GM18498 (cell line): ENCODE measurements at regions not wholly inside any gene's neighbourhood (a gene's known extent, or its start where the extent isn't known, plus 50 kb on each side); places are given as distances from the start of the nearest gene placed in this dataset.

ENCODE experiments used
- ATAC-seq: cut with Tn5 transposase; IDR thresholded peaks from one replicate; pipeline ENCODE4 v1.9.1; 2021; ENCODE audit warnings: mild to moderate bottlenecking, moderate library complexity; ENCODE audit not compliant: unreplicated experiment

DNA sequence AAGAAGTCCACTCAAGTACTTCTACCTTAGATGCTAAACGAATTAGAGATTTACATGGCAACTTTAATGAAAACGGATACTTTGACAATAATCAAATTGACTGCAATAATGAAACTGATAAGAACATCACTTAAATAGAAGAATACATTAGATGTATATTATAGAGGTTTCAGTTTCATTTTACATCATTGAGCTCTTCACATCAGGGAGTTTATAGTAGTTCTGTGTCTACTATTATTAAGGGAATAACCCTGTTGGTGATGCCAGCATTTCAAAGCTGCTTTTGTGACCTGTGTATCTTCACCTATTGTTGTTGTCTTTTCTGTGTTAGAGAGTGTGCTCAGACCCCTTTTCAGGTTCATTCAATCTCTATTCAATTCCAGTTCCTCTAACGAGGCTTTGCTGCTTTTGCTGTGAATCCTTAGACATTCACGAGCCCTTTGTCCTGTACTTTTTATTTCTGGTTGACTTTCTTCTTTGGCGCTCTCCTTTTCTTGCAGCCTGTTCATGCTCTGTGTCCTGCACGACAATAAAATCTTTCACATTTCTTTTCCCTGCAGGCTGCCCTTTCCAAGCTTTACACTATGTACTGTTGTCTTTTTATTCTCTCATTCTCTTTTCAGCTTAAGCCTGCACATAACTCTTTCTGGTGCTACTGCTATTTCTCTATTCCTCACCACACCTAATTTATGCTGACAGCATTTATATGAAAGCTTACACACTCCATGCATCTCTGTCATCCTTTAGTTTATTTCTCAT lies 232.1 kb downstream of the CPE start:
- no peak for ATAC-seq

DNA sequence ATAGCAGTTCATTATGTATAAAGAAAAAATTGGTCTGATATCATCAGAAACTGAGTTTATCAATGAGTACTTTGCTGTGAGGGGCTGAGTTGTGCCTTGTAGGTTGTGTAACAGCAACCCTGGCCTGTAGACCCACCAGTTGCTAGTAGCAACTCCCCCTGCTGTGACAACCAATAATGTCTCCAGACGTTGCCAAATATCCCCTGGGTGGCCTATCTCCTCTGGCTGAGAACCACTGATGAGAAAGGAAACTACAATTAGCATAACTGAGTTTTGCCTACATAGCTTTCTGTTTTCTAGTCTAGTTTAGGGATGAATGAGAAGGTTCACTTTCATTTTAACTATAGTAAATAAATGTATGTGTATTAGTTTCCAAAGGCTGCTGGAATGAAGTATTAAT lies 234.1 kb downstream of the CPE start:
- peak; percentile 95 for ATAC-seq

DNA sequence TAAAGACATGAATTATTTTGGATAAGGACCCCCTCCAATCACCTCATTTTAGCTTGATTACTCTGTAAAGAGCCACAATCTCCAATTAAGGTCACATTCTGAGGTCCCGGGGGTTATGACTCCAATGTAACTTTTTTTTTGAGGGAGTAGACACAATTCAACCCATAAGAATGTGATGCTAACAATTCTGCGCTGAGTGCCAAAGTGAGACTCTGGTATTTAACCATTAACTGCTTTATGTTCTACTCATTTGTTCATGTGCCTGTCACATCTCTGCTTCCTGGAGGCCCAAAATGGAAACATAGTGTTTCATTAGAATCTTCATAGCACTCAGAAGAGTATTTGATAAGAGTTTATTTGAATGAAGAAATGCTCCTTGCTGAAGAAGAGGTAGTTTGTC lies 234.8 kb downstream of the CPE start:
- ATAC-seq = no peak

DNA sequence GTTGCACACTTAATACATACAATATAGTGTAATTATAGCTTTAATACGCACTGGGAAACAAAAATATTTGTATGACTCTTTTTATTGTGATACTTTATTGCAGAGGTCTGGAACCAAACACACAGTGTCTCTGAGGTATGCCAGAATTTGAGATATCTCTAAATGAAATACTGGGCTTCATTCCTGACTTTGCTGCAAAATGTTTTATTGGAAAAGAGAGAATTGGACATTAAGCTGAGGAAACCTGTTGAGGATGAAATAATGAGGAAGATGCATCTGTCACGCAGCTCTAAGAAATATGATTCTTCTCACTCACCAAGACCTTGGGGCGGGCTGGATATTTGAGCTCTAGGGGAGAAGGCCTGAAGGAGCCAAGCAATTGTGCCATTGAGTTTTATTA lies 242.1 kb downstream of the CPE start:
- ATAC-seq = no peak

DNA sequence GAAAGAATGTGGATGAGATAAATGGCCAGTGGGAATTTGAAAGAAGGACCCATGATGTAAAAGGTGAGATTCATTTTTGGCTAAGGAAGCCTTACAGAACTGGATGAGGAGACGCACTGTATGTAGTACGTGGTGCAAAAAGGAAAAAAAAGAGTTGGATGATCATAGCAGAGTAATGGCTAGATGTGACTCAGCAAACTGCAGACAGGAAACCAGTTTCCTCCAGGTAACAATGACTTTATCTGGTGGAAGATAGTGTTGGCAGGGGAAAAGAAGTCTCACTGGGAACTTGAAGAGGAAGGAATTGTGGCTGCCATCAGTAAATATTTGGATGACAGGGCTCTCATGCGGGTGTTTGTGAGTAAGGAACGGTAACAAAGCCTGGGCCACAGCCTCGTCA lies 243.2 kb downstream of the CPE start:
- ATAC-seq = no peak

DNA sequence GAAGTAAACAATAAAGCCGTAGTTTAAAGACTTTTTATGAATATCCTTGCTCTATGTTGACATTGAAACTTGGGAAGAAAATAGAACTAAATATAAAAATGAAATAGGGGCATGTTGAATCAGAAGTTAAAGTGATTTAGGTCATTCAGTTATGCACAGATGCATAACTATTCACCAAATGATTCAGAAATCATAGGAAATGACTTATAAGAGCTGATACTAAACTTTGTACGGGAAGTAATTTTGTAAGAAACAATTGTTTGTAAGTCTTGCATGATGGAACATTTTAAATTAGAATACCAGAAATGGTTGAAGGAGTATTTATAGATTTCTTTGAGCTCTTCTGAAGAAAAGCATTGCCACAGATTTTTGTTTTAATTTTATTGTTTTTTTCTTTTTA lies 246.5 kb downstream of the CPE start:
- no peak for ATAC-seq

DNA sequence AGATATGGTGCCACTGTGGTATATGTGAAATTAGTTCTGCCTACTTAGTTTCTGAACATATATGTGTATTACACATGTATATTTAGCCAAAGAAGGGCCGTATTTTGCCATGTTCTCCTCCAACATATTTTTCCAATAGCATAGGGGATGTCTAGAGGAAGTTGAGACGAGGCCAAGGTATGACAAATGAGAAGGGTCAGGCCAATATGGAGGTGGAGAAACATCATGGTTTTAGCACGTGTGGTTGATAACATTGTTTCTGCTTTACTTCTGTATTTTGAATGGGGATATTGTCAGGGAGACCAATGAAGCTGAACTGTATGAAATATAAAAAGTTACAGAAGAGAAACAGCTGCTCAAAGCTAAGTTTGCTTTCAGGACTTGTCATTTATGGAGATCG lies 246.7 kb upstream of the TLL1 start:
- no peak for ATAC-seq

DNA sequence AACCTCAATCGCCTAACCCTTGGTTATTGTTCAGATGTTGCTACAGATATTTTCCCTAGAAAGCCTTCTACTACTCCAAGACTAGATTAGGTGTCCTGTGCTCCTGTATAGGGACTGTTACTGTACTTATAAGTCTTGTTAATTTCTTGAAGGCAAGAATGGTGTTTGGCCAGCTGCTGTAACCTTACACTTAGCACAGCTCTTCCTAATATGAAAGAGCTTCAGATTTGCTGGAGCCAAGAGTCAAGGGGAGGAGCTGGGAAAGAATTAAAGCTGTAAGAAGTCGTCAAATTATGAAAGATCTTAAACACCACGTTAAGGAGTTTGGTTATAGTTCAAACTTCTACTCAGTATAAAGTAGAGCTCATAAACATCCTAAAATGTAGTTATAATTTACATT lies 245.9 kb upstream of the TLL1 start:
- ATAC-seq = no peak

DNA sequence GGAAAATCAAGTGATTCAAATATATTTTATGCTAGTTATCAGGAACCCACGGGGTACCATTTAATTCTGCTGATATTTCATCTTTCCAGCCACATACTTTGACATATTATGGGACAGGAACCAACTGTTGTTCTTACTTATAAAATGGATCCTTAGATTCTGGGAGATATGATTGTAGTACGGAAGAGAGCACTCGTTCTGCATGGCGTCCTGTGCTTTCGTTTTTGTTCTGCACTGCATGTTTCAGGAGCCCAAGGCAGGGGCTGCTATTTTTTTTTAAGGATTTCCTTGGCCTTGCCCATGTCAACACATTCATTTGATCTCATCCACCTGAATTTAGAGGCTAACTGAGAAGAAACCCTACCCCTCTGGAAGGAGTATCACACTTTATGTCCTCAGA lies 245.5 kb upstream of the TLL1 start:
- no peak for ATAC-seq

DNA sequence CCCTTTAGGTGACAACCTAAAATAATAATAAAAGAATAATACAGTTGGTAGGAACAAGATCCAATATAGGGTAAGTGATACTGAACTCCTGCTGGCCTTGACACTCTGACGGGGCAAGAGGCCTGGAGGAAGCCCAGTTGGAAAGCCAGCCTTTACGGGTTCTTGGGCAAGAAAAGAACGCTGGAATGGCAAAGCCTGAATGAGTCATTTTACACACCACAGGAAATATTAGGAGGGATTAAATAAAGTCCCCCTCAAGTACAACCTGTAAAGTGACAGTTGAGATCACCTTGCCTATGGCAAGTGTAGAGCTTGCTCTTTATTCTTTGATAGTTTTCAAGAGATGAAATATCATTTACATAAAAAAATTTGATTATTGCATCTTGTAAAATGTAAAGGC lies 244.5 kb upstream of the TLL1 start:
- no peak for ATAC-seq

DNA sequence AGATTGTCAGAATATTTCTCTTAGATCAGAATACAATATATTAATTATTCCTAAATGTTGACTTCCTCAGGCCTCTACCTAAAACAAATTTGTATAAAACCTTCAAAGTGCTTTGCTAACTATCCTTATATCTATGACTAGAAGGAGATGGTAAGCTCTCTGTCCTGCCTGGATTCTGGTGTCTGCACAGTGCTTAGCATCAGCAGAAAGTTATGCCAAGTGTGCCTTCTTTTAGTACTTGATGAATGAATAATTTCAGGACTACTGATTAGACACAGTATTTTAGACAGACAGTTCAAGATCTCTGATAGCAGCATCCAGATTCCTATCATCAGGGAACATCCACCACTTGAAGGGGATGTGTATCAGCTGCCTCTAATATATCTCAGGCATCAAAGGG lies 242.4 kb upstream of the TLL1 start:
- no peak for ATAC-seq

DNA sequence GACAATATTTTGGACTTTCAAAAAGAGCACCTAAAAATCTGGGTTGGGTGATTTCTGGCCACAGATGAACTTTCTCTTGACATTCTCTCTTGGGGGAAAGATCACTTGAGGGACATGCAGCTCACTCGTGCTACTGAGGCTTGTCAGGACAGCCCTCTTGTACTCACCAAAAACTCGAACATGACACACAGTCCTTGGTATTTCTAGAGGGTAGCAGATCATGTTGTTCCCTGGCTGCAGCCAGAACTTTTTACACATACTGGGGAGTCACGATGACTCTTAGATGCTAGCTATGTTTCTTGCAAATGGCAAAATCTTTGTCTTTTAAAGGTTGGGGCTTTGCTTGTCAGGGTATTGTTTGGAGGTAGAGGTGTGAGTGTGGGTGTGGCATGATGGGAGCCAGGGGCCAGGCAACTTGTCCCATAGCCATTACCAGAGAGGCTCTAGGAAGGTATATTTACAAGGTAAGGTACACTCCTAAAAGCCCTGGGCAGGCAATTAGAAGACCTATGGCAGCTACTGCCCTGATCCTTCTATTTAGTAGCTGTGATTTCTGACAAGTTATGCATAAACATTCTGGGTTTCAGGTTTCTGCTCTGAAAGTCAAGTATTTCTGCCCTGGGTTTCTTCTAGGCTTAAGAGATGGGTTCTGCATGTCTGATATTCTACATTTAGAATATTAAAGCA lies 241.7 kb upstream of the TLL1 start:
- no peak for ATAC-seq

DNA sequence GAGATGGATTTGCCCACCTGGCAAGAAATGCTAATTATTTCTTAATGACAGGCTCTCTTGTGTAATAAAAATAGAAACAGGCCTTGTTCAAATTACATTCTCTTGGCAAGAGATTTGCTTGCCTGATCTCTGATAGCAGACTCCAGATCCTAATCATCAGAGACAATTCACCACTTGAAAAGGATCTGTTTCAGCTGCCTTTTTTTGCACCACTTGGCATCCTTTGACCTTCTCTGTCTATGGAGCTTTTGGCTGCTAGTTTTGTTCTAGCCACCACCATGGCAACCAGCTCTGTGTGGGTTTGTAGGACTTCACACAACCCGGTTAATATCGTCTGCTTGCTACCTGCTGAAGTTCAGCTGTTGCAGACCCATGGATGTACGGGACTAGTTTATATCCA lies 241.1 kb upstream of the TLL1 start:
- no peak for ATAC-seq

DNA sequence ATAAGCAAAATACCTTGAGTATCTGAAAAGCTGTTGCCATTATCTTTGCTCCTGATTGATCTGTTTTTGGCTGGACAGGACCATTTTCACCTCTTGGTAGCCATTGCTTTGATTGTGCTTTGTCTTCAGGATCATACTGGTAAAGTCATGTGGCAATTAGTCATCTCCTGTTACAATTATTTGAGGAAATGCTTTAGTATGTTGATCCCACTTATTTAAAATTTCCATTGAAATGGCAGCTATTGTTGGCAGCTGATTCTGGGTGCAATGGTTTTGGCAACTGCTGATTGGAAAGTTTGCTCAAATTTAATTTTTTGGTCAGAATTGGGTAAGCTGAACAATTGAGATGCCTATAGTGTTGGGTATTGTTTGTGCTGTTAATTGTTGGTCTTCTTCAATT lies 238.3 kb upstream of the TLL1 start:
- no peak for ATAC-seq

DNA sequence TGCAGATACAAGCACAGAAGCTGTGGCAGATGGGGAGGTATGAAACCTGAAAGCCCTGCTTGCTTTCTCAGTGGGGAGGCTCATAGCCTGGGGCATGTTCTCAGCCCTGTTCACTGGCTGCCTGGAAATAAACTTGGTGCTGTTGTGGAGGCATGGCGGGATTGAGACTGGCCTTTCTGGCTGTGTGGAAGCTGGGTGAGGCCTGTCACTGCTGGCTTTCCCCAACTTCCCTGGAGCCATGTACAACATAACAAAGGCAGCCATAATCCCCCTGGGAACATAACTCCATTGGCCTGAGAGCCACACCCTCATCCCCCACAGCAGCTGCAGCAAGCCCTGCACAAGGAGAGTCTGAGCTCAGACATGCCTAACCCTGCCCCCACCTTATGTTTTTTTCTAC lies 237.7 kb upstream of the TLL1 start:
- no peak for ATAC-seq

DNA sequence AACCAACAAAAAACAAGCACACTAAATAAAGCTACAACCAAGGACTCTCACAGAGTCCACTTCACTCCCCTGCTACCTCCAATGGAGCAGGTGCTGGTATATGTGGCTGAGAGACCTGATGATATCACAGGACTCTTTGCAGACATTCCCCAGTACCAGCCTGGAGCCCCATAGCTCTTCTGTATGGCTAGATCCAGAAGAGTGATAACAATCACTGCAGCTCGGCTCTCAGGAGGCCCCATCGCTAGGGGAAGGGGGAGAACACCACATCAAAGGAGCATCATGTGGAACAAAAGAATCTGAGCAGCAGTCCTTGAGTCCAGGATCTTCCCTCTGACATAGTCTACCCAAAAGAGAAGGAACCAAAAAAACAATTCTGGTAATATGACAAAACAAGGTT lies 237.1 kb upstream of the TLL1 start:
- no peak for ATAC-seq

DNA sequence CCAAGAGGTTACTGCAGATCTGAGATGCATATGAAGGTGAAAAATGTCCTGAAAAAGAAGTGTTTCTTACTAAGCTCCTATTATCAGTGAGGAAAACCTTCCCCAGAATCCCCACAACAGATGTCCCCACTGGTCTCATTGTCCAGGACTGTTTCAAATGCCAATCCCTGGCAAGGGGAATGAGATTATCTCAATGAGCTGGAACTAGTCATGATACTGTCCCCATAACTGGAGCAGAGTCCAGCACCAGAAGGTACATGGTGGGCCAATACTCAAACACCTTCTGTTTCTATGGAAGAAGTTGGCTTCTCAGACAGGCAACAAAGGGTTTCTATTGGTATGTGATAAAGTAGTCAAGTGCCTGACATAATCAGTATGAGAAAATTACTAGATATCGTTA lies 221.1 kb upstream of the TLL1 start:
- ATAC-seq = no peak

DNA sequence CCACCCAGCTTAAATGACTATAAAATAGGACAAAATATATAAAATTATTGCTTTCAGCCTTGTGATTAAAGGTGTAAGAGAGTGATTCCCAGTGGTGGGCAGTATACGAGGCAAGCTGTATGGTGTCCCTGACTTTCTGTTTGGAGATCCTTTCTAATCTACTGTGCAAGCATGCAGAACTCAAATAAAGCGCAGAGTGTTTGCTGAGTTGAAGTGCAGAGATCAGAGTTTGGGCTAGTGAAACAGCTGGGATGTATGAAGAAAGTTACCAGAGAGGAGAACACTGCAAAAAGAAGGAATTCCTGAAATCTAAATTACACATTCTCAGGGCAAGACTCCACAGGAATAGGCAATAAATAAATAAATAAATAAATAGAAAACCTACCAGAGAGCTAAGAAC lies 218.5 kb upstream of the TLL1 start:
- ATAC-seq = no peak

DNA sequence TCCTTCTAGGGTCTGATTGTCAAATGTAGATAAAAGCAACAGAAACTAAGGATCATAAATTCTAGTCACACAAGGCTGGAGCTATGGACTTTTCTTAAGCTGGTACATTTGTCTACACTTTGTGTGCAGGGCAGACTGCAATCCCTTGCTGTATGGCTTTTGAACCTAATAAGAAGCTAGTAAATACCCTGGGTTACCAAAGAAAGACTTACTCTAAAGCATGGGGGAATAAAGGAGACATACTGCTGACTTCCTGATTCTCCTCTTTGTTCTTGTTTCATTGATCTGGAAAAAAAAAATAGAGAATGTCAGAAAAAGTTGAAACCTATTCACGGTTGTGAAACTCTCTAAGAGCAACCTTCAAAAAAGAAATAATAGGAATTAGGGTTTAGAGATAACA lies 216.6 kb upstream of the TLL1 start:
- ATAC-seq = no peak

DNA sequence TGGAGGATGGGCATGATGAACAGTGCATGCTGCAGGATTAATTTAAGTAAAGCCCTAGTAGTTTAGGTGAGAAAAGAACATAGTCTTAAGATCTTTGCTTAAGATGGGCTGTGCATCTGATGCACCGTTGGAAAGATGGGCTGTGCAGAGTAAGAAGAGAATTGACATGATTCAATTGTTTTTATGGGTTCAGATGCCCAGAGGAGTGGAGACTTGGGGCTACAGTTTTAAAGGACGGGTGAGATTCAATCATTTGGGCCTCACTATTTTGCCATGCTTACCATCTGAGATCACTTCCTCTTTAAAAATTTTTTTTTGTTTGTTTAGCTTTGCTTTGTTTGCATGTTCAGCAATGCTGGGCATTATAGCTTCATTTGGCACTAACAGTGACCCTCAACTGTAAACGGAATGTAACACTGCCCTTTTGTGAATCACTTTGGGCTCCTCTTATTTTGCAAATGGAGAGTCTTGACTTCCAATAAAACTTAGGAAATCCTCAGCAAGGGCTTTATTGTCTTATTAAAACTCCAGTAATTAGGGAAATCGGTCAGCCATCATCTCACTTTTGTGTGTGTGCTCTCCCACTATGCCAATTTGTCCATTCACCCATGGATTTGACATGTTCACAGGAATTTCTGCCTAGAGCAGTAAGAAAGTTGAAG lies 216.1 kb upstream of the TLL1 start:
- no peak for ATAC-seq

DNA sequence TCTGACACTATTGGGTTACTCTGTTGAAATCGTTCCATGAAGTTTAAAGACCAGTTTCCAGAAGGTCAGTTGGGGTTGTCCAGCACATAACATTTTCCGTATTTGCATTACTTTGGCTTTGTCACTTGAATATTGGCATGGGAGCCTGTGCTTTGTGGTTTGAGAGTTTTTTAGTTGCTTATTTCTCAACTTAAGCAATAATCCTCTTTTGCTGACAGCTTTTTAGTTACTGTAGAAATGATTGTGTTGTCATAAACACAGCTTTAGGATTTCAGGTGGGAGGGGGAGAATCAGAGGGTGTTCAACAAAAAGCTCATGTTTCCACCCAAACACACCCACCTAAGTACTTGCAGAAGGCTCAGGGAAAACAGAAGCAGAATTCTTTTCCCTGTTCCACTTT lies 210.7 kb upstream of the TLL1 start:
- ATAC-seq = no peak

DNA sequence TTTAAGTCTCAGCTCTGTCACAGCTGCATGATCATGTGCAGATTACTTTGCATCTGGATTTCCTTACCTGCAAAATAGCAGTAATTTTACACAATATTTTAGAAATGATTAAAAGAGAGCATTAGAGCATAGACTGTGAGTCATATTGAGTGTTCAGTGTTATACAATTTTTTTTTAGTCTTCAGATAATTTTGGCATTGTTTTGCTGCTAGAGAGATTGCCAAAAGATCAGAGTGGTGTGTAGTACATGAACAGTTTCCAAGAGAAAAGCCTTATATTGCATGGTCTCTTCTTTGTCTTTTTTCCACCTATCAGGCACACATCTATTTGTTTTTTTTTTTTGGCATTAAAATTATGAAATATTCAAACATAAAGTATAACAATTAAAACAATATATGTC lies 209.6 kb upstream of the TLL1 start:
- ATAC-seq = no peak
